Mesenchymal stem cell (in vitro differentiated cells and primary cell): ENCODE measurements at regions not wholly inside any gene's neighbourhood (a gene's known extent, or its start where the extent isn't known, plus 50 kb on each side); places are given as distances from the start of the nearest gene placed in this dataset.

ENCODE experiments used
- DNase-seq: peaks from one replicate; pipeline ENCODE4 v3.0.0-alpha.2; 2013
- H2AFZ ChIP-seq: one replicate; pipeline ENCODE4 v1.6.1; 2013; ENCODE audit warnings: low read depth, mild to moderate bottlenecking, control low read depth, inconsistent platforms, low read length, moderate library complexity
- H2AK5ac ChIP-seq: 2 replicates; pipeline ENCODE4 v1.6.1; 2013; ENCODE audit warnings: low read length, moderate library complexity, mild to moderate bottlenecking, inconsistent platforms; ENCODE audit not compliant: severe bottlenecking
- H2BK120ac ChIP-seq: one replicate; pipeline ENCODE4 v1.6.1; 2013; ENCODE audit warnings: low read depth, mild to moderate bottlenecking, inconsistent platforms, low read length, moderate library complexity
- H2BK12ac ChIP-seq, 2 experiments: one replicate each; pipeline ENCODE4 v1.6.1; 2013; ENCODE audit warnings: inconsistent platforms in 2 of 2, low read length in 2 of 2, mild to moderate bottlenecking in 2 of 2, moderate library complexity in 2 of 2, control low read depth in 1 of 2
- H2BK15ac ChIP-seq: one replicate; pipeline ENCODE4 v1.6.1; 2013; ENCODE audit warnings: mild to moderate bottlenecking, low read depth, inconsistent platforms; ENCODE audit not compliant: poor library complexity, severe bottlenecking
- H2BK5ac ChIP-seq: 2 replicates; pipeline ENCODE4 v1.6.1; 2013; ENCODE audit warnings: low read depth, mild to moderate bottlenecking, low read length, control low read depth, inconsistent platforms; ENCODE audit not compliant: poor library complexity, severe bottlenecking
- H3K14ac ChIP-seq, 2 experiments: one replicate each; pipeline ENCODE4 v1.6.1; 2013; ENCODE audit warnings: inconsistent platforms in 2 of 2, low read length in 2 of 2, control low read depth in 1 of 2, mild to moderate bottlenecking in 1 of 2, moderate library complexity in 1 of 2
- H3K18ac ChIP-seq, 2 experiments: one replicate each; pipeline ENCODE4 v1.6.1; 2013; ENCODE audit warnings: inconsistent platforms in 2 of 2, low read length in 2 of 2, control low read depth in 1 of 2, low read depth in 1 of 2, mild to moderate bottlenecking in 1 of 2
- H3K23ac ChIP-seq, 2 experiments: one replicate each; pipeline ENCODE4 v1.6.1; 2013; ENCODE audit warnings: inconsistent platforms in 2 of 2, low read length in 2 of 2, mild to moderate bottlenecking in 2 of 2, moderate library complexity in 2 of 2, control low read depth in 1 of 2
- H3K27ac ChIP-seq: 2 replicates; pipeline ENCODE4 v1.5.1; 2013; ENCODE audit warnings: mild to moderate bottlenecking, moderate library complexity, low read length, control low read depth, inconsistent platforms; ENCODE audit not compliant: poor library complexity, severe bottlenecking
- H3K27me3 ChIP-seq, 2 experiments: 2 replicates each; pipeline versions ENCODE4 v1.6.1 to v1.7.0; 2013; ENCODE audit warnings: low read length in 2 of 2, mild to moderate bottlenecking in 2 of 2, moderate library complexity in 2 of 2, control low read depth in 1 of 2, inconsistent platforms in 1 of 2; ENCODE audit not compliant: control insufficient read depth in 1 of 2, insufficient read depth in 1 of 2
- H3K36me3 ChIP-seq, 2 experiments: 2 replicates each; pipeline versions ENCODE4 v1.6.1 to v1.7.0; 2013; ENCODE audit warnings: low read length in 2 of 2, control low read depth in 1 of 2, inconsistent platforms in 1 of 2, low read depth in 1 of 2, mild to moderate bottlenecking in 1 of 2; ENCODE audit not compliant: insufficient read depth in 2 of 2, control insufficient read depth in 1 of 2
- H3K4ac ChIP-seq, 2 experiments: one replicate each; pipeline ENCODE4 v1.6.1; 2013; ENCODE audit warnings: inconsistent platforms in 2 of 2, low read length in 2 of 2, mild to moderate bottlenecking in 2 of 2, moderate library complexity in 2 of 2, control low read depth in 1 of 2, low read depth in 1 of 2
- H3K4me1 ChIP-seq: 2 replicates; pipeline ENCODE4 v1.6.1; 2013; ENCODE audit warnings: low read depth, low read length, control low read depth; ENCODE audit not compliant: control insufficient read depth, insufficient read depth
- H3K4me2 ChIP-seq: 2 replicates; pipeline ENCODE4 v1.6.1; 2013; ENCODE audit warnings: low read length, mild to moderate bottlenecking, inconsistent platforms; ENCODE audit not compliant: poor library complexity, severe bottlenecking
- H3K4me3 ChIP-seq, 2 experiments: 2 replicates each; pipeline versions ENCODE4 v1.5.1 to v1.7.0; 2013; ENCODE audit warnings: low read length in 2 of 2, mild to moderate bottlenecking in 2 of 2, control low read depth in 1 of 2, low read depth in 1 of 2; ENCODE audit not compliant: insufficient read depth in 1 of 2
- H3K79me1 ChIP-seq: replicated peaks from 2 replicates; pipeline ENCODE4 v1.6.1; 2013; ENCODE audit warnings: mild to moderate bottlenecking, control low read depth, low read length, inconsistent platforms; ENCODE audit not compliant: poor library complexity, severe bottlenecking
- H3K9ac ChIP-seq: 2 replicates; pipeline ENCODE4 v1.7.0; 2013; ENCODE audit warnings: mild to moderate bottlenecking, low read length, moderate library complexity
- H3K9me3 ChIP-seq: 2 replicates; pipeline ENCODE4 v1.7.0; 2013; ENCODE audit warnings: mild to moderate bottlenecking, low read length; ENCODE audit not compliant: control insufficient read depth
- H4K8ac ChIP-seq: one replicate; pipeline ENCODE4 v1.6.1; 2013; ENCODE audit warnings: inconsistent platforms, mild to moderate bottlenecking, low read length, moderate library complexity
- H4K91ac ChIP-seq: one replicate; pipeline ENCODE4 v1.6.1; 2013; ENCODE audit warnings: mild to moderate bottlenecking, low read length, inconsistent platforms
- WGBS: methylation state at CpG from one replicate; pipeline ENCODE4 v1.1.7; 2013; ENCODE audit warnings: mixed read lengths; 5-methylcytosine and 5-hydroxymethylcytosine counted together

DNA sequence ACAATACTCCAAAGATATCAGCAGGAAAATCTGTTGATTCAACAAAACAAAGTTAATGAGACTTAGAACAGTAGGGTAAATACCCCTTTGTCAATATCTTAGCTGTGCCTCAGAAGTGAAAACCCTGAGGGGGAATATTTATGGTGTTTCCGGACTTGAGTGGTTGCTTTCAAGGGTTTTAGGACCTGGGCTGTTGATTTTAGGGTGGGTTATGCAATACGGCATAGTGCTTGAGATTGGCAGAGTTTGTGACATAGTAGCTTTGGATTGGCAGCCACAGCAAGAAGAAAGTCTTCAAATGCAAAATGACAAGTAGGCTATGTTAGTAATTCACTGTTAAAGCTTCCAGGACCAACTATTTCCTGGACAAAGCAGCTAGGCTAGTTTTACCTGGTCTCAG is 826.3 kb upstream of the CDH2 start:
- Histone ChIP-seq H2BK120ac (no peak overlapping the region), H3K23ac (no peak overlapping the region), H3K9ac (no peak overlapping the region), H3K18ac (no peak overlapping the region), H3K27ac (no peak overlapping the region), H3K14ac (no peak overlapping the region), H3K27me3 (no peaks in the 10 kb centered on the region), H4K8ac (no peak overlapping the region), H3K79me1 (no peaks in the 10 kb centered on the region), H3K4me3 (no peak overlapping the region), H4K91ac (no peak overlapping the region), H2BK15ac (no peak overlapping the region), H2AFZ (no peak overlapping the region), H3K4me1 (no peaks in the 10 kb centered on the region), H3K4ac (no peak overlapping the region), H2BK5ac (no peak overlapping the region), H2BK12ac (no peak overlapping the region), H3K4me2 (no peak overlapping the region), H3K9me3 (no peaks in the 10 kb centered on the region), H2AK5ac (no peak overlapping the region), H3K36me3 (no peaks in the 10 kb centered on the region)
- DNase-seq = no peak
- whole genome bisulfite sequencing = 76% methylated on average over 2 of the region's 2 CpGs

DNA sequence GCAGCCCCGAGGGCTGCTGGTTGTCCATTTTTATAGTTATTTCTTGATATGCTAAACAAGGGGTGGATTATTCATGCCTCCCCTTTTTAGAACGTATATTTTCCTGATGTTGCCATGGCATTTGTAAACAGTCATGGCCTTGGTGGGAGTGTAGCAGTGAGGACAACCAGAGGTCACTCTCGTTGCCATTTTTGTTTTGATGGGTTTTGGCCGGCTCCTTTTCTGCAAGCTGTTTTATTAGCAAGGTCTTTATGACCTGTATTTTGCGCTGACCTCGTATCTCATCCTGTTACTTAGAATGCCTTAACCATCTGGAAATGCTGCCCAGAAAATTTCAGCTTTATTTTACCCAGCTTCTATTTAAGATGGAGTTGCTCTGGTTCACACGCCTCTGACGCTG is 825.8 kb upstream of the CDH2 start:
- Histone ChIP-seq H2BK5ac (no peak overlapping the region), H4K8ac (no peak overlapping the region), H3K14ac (no peak overlapping the region), H3K9ac (no peak overlapping the region), H3K27ac (no peak overlapping the region), H3K4me1 (no peaks in the 10 kb centered on the region), H3K4me2 (no peak overlapping the region), H3K4ac (no peak overlapping the region), H3K27me3 (no peaks in the 10 kb centered on the region), H3K18ac (no peak overlapping the region), H3K36me3 (no peaks in the 10 kb centered on the region), H4K91ac (no peak overlapping the region), H3K9me3 (no peaks in the 10 kb centered on the region), H2AK5ac (no peak overlapping the region), H3K79me1 (no peaks in the 10 kb centered on the region), H2BK12ac (no peak overlapping the region), H3K23ac (no peak overlapping the region), H2AFZ (no peak overlapping the region), H2BK15ac (no peak overlapping the region), H2BK120ac (no peak overlapping the region), H3K4me3 (no peak overlapping the region)
- DNase-seq = peak; percentile 22
- 55% methylated on average over 6 of the region's 8 CpGs for WGBS

DNA sequence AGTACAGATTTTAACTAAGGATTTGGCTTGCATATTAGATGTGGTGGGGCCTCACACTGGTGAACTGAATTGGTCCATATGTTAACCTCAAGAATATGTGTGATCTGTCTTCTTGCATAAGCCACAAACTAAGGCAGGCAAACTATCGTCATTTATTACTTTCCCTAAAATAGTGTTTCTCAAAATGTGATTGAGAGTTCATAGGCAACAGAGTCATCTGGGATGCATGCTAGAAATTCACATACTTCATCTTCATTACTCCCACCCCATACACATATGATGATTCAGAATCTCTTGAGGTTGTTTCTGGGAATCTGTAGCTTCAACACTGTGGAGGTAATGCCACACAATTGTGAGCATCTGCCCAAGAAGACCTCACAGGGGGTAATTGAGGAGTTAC is 822.8 kb upstream of the CDH2 start:
- 100% methylated on average over 1 of the region's 1 CpG for WGBS

DNA sequence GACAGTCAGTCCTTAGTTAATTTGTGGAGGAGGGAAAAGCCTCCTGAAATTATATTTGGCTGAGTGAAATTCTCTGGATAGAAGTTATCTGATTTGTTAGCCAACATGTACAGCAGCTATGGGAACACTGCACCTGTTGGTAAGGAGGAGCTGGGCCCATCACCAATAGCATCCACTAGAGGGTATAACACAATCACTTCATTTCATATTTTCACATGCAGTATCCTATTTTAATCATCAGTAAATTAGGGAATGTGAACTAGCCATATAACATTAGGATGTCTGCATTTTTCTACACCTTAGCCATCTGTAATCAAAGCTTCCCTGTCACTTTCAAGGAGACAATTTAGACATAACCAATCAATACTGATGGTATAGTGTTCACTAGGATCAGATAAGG is 818.4 kb upstream of the CDH2 start:
- Histone ChIP-seq H3K4me1 (no peaks in the 10 kb centered on the region), H2BK12ac (no peak overlapping the region)

More for the DNA sequence above, 822.8 kb upstream of the CDH2 start:
- Histone ChIP-seq H2BK15ac (no peak overlapping the region), H3K14ac (no peak overlapping the region), H3K4me3 (no peak overlapping the region), H4K91ac (no peak overlapping the region), H3K9ac (no peak overlapping the region), H2BK120ac (no peak overlapping the region), H3K4me2 (no peak overlapping the region), H3K79me1 (no peaks in the 10 kb centered on the region), H2BK12ac (no peak overlapping the region), H3K36me3 (no peaks in the 10 kb centered on the region), H3K23ac (no peak overlapping the region), H3K4me1 (no peaks in the 10 kb centered on the region), H2AFZ (no peak overlapping the region), H3K9me3 (no peaks in the 10 kb centered on the region), H3K27me3 (no peaks in the 10 kb centered on the region), H3K18ac (no peak overlapping the region), H4K8ac (no peak overlapping the region), H3K4ac (no peak overlapping the region), H2BK5ac (no peak overlapping the region), H2AK5ac (no peak overlapping the region), H3K27ac (no peak overlapping the region)
- no peak for DNase-seq

More for the DNA sequence above, 818.4 kb upstream of the CDH2 start:
- no peak overlapping the region for H3K4me2 ChIP-seq
- DNase-seq = no peak
- no peaks in the 10 kb centered on the region for H3K27me3 ChIP-seq
- H4K91ac ChIP-seq = no peak overlapping the region
- no peak overlapping the region for H2BK15ac ChIP-seq
- no peaks in the 10 kb centered on the region for H3K36me3 ChIP-seq
- no peak overlapping the region for H3K23ac ChIP-seq
- no peak overlapping the region for H3K4ac ChIP-seq
- H3K79me1 ChIP-seq = no peaks in the 10 kb centered on the region
- no peak overlapping the region for H2BK120ac ChIP-seq
- no peaks in the 10 kb centered on the region for H3K9me3 ChIP-seq
- H3K27ac ChIP-seq = no peak overlapping the region
- no peak overlapping the region for H3K4me3 ChIP-seq
- no peak overlapping the region for H2AFZ ChIP-seq
- H2BK5ac ChIP-seq = no peak overlapping the region
- H2AK5ac ChIP-seq = no peak overlapping the region
- no peak overlapping the region for H3K14ac ChIP-seq
- H3K18ac ChIP-seq = no peak overlapping the region
- no peak overlapping the region for H4K8ac ChIP-seq
- H3K9ac ChIP-seq = no peak overlapping the region
